Heart left ventricle (tissue), 13 donors: ENCODE measurements at regions not wholly inside any gene's neighbourhood (a gene's known extent, or its start where the extent isn't known, plus 50 kb on each side); places are given as distances from the start of the nearest gene placed in this dataset.

ENCODE experiments used
- POLR2A ChIP-seq, 2 donors: fragments of 450-650 bp; IDR thresholded peaks; one replicate each; pipeline ENCODE4 v1.6.1; 2017; ENCODE audit warnings: antibody characterized with exemption in 2 of 2, mild to moderate bottlenecking in 2 of 2, moderate library complexity in 2 of 2
- TF ChIP-seq, protein P1 (sequence below), 12 donors: fragments of 200-600 bp; sonication (generic) in 4 of 12; IDR thresholded peaks; one replicate each; pipeline versions ENCODE4 v1.5.0 to v1.8.0; 2018 to 2022; ENCODE audit warnings: antibody characterized with exemption in 12 of 12, mild to moderate bottlenecking in 5 of 12
- donor health status: ischemic (EF 13 %, LVEDD 7.1; RV severe dilation, severe dysfunction).
- donor health status: DM: no; HTN: yes; CAD: no.
- donor health status: DM: no; HTN: no; CAD: no.
- donor health status: ischemic (EF 25% LVEDD 6.9; RV normal size, moderate dysfunction).
- donor health status: ischemic (EF 25% LVEDD 5.7; RV mildly dilated, moderate dysfunction).
- donor health status: ischemic (EF 35%, LVEDD 5.7; RV mildly dilated, moderate dysfunction).
- donor health status: nonischemic (EF 11% LVEDD 7.7; RV severe dilation, severe dysfunction).
- donor health status: DM: yes; HTN: yes; CAD: no.
- donor health status: PGD.
- donor health status: ischemic (EF 29% LVEDD 5.4; RV normal size, mild dysfunction).
- donor health status: nonischemic (EF 23%, LVEDD 6.1; RV moderate dilation, normal function).

DNA sequence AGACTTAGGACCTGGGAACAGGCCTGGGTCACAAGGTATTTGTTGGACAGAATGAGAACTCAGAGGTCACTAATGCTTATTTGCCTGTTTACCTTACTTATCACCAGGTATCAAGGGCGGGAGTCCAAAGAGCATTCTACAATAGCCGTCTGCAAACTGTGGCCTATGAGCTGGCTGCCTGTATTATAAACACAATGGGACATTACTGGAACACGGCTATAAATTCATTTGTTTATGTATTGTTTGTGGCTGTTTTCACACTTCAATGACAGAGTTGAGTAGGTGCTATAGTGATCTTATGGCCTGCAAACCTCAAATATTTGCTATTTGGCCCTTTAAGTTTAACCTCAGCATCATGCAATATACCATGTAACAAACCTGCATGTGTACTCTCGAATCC, 76.6 kb upstream of the ASTN2 start:
- TF ChIP-seq POLR2A (IDR thresholded peaks at IDR 0.05), result no peak
- TF ChIP-seq, protein P1, sequence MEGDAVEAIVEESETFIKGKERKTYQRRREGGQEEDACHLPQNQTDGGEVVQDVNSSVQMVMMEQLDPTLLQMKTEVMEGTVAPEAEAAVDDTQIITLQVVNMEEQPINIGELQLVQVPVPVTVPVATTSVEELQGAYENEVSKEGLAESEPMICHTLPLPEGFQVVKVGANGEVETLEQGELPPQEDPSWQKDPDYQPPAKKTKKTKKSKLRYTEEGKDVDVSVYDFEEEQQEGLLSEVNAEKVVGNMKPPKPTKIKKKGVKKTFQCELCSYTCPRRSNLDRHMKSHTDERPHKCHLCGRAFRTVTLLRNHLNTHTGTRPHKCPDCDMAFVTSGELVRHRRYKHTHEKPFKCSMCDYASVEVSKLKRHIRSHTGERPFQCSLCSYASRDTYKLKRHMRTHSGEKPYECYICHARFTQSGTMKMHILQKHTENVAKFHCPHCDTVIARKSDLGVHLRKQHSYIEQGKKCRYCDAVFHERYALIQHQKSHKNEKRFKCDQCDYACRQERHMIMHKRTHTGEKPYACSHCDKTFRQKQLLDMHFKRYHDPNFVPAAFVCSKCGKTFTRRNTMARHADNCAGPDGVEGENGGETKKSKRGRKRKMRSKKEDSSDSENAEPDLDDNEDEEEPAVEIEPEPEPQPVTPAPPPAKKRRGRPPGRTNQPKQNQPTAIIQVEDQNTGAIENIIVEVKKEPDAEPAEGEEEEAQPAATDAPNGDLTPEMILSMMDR (IDR thresholded peaks at IDR 0.05), result no peak
